GM18507 (cell line): ENCODE measurements at regions not wholly inside any gene's neighbourhood (a gene's known extent, or its start where the extent isn't known, plus 50 kb on each side); places are given as distances from the start of the nearest gene placed in this dataset.

ENCODE experiments used
- DNase-seq: peaks from one replicate; pipeline ENCODE4 v3.0.0; 2011; ENCODE audit warnings: low read depth; ENCODE audit not compliant: insufficient read length; ENCODE audit errors: extremely low spot score
- FAIRE-seq: peaks from 2 replicates; lab custom pipeline; 2011; peaks lifted over from hg19 to GRCh38; lab: Jason Lieb, UNC

DNA sequence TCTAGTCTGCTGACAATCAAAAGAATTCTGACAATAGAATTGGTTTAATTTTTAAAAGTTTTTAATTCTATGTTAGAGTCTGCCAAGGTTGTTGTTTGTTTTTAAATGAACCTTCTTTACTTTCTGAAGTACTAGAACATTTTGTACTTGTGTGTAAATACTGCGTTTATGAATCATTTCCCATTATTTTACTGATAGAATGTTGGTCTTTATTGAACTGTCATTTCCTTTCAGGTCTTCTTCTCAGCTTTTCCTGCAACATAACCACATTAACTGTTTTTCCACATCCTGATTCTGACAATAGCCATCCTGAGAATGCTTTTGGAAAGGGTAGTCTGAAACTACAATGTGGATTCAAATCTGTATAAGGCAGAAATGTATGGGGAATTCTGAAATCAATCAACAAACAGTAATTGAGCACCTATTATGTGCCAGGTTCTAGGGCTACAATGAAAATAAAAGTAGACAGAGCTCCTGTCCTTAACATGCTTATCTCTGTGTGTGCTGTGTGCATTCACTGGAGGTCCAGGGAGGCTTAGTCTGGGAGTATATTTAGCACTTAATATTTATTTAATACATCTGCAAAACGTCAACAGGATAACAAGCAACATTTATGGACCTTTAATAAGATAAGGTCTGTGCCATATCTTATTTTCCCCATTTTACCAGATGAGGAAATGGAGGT is 73.1 kb upstream of the SLC38A2 start:
- no peak for DNase-seq
- FAIRE-seq, result no peak

DNA sequence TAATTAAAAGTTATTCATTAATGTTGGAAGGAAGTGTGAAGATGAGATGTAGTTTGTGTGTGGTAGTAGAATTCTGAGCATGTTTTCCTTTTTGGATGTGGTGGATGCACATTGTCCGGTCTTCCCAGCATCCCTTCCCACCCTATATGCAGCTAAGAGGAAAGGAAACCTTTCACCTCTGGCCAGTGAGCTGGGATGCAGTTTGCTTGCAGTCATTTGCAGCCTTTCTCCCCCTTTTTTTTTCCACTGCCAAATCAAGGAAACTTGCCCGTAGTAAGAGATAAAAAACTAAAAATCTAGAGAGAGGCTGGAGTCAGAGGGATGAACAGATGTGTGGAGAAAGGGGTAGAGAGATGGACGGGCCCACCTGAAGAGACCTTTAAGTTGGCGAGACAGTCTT is 72.5 kb upstream of the SLC38A2 start:
- FAIRE-seq (no peak), DNase-seq (no peak)

DNA sequence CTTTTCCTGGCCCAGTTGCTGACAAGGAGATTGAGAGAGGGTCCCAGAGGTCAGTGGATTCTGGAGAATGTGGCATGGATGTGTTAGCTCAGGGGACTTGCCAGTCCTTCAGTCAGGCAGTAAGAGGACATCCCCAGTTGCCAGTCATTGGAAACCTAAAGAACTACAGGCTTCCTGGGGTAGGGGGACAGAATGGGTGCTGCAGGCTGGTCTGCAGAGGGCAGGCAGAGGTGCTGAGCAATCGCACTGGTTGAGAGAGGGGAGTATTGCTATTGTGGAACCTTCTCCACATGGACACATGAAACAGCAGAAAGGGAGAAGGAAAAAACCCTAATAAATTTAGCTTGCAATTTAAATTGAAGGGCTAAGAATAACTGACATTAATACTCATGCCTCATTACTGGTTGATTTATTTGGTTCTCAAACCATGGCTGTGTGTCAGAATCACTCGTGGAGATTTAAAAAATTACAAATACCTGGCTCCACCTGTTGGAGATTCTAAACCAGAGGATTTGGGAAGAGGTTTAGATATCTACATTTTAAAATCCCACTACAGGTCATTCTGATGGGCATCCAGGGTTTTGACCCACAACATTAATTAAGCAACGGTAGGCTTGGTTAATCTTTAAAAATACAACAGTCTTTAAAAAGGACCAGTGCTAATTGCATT is 71.2 kb upstream of the SLC38A2 start:
- DNase-seq, result no peak
- no peak for FAIRE-seq

DNA sequence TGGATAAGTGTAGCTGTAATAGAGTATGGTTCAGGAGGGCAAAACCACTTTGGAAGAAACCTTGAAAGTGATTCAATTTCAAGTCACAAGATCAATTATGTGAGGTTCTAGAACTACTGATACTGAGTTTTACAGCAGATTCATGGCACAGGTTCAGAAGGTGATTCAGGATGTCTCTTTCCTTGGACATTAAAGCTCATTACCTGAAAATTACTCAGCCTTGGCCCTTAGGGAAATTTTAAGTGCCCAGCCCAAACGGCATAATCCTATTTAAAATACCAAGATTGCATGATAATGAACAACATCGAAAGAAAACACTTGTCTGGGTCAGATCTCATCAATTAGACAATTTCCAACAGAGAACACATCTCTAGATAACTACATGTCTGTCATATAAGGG is 70.2 kb upstream of the SLC38A2 start:
- no peak for DNase-seq
- FAIRE-seq, result no peak

DNA sequence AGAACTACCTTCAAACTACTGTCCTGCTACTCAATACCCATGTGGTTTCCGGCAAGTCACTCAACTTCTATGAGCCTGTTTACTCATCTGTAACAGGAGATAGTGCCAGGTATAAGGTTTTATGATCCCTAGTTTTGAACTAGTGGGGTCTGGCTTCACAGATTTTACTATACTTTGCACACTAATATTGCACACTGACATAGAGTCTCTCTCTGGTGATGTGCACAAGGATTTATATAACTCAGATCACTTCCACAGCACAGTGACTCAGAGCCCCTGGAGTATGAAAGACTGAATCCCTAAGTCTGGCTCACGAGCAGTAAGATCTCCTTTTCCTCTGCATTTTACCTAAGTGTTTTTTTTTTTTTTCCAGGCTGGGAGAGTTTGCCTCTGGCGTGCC is 69.7 kb upstream of the SLC38A2 start:
- no peak for DNase-seq
- FAIRE-seq, result no peak

DNA sequence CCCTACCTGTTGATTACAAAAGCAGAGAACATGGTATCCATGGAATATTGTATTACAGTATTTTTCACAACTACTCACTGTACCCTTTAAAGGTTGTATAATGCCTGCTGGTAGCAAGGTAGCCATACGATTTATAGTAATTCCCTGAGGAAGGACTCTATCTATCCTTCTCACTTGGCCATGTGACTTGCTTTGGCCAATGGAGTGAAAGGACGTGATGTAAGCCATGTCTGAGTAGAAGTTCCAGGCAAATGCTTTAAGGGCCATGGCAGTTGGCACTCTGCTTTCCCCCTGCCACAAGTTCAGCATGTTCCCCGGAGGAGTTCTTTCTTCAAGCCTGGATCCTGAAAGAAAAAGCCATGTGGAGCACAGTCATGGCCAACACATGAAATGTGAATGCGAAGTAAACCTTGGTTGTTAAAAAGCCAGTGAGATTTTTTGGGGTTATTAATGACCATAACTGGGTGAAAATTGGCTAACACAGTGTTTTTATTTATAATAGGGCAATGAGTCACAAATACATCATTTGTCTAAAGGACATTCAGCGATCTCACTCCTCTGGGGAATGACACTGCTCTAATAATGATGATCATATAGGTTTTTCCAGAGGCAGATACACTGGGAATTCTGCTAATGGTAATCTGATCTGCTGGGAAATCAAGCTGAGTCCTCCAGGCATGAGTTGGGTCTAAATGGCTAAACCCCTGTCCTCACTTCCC is 67.4 kb upstream of the SLC38A2 start:
- DNase-seq, result no peak
- no peak for FAIRE-seq

DNA sequence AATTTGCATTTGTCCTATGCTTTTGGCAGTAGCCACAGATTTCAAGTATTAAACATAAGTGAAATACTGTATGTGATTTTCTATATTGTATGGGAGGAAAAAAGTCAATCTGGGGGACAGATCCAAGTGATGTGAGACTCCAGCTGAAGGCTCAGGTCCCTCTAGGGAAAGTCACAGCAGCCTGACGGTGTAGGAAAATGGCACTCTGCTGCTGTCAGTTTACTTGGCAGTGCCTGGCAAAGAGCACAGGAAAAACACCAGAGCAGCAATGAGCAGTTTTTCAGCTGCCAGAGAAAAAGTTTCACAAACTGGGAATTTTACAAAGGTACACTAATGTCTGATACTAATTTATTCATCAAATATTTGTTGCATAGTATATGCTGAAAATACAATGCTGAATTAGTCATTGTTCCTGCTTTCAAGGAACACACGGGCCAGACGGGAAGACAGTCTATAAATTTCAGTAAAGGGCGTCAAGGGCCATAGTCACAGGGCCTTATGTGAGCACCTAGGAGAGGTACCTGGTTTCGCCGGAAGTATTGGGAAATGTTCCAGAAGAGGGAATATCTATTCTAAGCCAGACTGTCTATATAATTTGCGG is 66.2 kb upstream of the SLC38A2 start:
- no peak for FAIRE-seq
- no peak for DNase-seq

DNA sequence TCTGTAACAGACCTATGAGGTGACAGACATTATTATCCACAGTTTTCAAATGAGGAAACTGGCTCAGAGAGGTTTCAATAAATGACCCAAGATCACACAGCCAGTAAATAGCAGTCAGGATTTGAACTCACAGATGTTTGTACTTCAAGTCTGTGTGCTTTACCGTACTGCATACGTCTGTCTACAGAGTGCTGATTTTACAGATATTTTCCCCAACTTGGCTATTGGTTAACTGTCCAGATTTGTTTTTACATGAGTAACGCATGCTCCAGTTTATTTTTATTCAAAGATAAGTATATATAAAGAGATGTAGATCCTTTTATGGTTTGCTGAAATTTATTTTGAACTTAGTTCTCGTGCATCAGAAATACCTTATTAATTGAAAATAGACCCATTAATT is 65.7 kb upstream of the SLC38A2 start:
- DNase-seq, result no peak
- FAIRE-seq, result no peak

DNA sequence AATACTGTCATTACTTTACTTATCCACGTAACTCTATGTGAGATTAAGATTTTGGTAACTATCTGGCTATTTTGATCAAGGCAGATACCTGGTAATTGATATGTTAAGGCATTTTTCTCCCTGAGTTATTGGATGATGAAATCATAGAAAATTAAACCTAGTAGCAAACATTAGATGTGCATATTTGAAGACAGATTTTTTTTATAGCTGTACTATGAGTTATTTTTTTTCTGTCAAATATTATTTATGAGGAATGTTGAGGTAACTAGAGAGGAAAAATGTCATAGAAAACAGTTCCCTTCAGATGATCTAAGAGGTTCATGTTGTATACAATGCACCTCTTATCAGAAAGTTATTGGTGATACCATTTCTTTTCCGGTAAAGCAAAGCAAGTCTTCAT is 64.9 kb upstream of the SLC38A2 start:
- FAIRE-seq (peak; percentile 45), DNase-seq (no peak)

DNA sequence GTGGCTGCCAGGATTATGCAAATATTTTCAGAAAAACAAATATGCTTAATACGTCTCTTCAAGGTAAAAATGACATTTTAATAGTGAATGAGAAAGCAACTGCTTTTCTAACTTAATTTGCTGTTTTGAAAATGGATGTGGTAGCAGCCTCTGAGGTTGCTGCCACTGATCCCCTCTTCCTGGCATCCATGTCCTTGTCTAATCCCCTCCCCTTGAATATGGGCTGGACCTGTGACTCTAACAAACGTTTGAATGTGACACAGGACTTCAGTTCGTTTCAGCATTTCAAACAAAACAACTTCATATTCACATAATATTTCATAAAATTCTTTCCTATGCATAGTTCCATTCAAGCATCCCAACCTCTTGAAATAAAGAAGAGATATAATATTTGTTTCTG is 64.2 kb upstream of the SLC38A2 start:
- FAIRE-seq (no peak), DNase-seq (no peak)

DNA sequence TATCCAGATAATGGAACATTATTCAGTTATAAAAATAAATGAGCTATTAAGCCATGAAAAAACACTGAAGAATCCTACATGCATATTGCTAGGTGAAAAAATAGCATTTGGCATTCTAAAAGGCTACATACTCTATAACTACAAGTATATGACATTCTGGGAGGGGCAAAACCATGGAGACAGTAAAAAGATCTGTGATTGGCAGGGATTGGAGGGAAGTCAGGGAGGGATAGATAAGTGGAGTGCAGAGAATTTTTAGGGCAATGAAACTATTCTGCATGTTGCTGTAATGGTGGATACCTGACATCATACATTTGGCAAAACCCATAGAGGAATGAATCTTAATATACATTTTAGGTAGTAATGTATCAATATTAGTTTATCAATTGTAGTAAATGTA is 63.1 kb upstream of the SLC38A2 start:
- FAIRE-seq (no peak), DNase-seq (no peak)

DNA sequence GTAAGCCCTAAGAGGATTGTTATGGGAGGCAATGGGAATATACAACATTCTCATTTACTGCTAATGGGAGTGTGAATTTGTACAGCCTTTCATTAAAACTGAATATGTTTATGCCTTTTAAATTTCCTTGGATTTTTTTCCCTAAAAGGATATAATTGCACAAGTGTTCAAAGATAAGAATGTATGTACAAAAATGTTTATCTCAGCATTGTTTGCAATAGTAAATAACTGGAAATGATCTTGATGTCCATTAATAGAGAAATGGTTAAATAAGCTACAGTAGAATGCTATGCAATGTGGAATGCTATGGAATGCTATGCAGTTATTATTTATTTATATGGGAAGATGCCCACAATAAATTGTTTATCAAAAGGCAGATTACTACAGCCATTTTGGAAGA is 62.5 kb upstream of the SLC38A2 start:
- FAIRE-seq (no peak), DNase-seq (no peak)

DNA sequence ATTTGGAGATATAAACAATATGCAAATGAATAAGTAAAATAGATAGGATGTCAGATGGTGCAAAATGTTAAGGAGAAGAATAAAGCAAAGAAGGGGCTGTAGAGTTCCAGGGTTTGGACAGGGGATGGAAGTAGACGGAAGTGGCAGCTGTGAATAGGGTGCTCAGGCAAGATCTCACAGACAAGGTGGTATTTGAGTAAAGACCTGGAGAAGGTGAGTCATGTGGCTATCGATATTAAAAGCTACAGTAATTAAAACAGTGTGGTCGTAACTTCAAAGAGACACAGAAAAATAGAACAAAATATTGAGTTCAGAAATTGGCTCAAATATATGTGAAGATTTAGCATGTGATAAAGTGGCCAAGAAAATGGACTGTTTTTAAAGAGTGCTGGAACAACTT is 61.3 kb upstream of the SLC38A2 start:
- no peak for FAIRE-seq
- no peak for DNase-seq

DNA sequence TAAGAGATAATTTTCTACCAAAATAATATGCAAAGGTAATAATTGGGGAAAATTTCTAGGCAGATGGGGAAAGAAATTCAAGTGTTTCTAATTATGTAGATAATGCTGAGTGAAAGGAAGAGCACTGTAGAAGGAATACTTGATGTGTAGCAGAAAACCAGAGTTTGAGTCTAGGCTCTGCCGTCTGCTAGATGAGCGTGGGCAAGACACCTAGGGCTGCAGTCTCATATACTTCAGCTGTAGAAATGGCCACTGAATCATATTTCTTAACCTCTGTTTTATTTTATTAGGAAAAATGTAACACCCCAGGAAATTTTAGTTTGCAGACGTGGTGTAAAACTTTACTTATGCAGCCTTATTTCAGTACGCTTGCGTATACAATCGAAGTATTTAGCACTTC is 59.8 kb upstream of the SLC38A2 start:
- DNase-seq (no peak), FAIRE-seq (no peak)

DNA sequence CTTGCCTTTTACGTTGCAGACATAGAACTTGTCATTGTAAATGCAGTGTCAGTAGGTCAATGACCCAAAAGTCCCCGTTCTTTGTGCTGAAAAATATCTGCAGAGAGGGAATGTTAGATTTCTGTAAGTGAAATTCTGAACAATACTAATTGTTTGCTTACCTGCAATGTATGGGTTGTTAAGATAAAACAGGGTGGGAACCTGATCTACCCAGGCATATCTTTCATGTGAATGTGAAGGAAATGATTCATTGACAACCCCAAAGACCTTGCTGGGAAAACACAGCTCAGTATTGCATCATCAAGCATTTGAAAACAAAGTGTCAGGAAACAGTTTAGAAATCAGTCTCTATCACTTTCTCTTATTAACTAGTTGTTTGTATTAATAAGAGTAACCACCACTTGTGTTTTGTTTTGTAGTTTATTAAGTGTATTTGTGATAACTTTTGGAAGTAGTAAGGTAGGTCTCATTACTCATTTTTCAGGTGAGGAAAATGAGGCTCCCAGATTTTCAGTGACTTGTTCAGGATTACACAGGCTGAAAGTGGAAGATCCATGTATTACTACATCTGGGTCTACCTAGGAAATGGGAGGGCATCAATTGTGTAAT is 57.9 kb upstream of the SLC38A2 start:
- no peak for DNase-seq
- FAIRE-seq, result no peak
